HCT116 (cell line): ENCODE measurements at regions not wholly inside any gene's neighbourhood (a gene's known extent, or its start where the extent isn't known, plus 50 kb on each side); places are given as distances from the start of the nearest gene placed in this dataset.

Source experiments
- ATAC-seq: fragments of 200-7000 bp; cut with Tn5 transposase; 2 replicates; pipeline ENCODE4 v1.9.1; 2020; ENCODE audit warnings: mild to moderate bottlenecking, moderate library complexity
- BruUV-seq: library from RNA; stranded (reverse); fragments of 400-500 nt; replicated peaks from 2 replicates; lab custom pipeline; 2021; lab: Mats Ljungman, UMichigan
- CTCF ChIA-PET: fragments of 300-600 bp; sonication (Branson Sonifier 250); formaldehyde crosslinking; loops from one replicate; lab custom pipeline; 2021; ENCODE audit warnings: antibody characterized with exemption; lab: Charles Lee
- POLR2A ChIA-PET: fragments of 300-600, 350-600 bp; sonication (Branson Sonifier 250); formaldehyde crosslinking; loops from one replicate; lab custom pipeline; 2021; ENCODE audit warnings: antibody characterized with exemption; lab: Charles Lee
- RAD21 ChIA-PET, 2 experiments: fragments of 300-600 bp; sonication (Branson Sonifier 250); formaldehyde crosslinking; loops; one replicate each; lab custom pipeline; 2023; ENCODE audit warnings: low total read pairs in 2 of 2; ENCODE audit not compliant: uncharacterized antibody in 2 of 2, unreplicated experiment in 2 of 2, low non-redundant PET in 1 of 2; lab: Charles Lee
- DNase-seq: peaks from one replicate; pipeline ENCODE4 v3.0.0-alpha.2; 2010; ENCODE audit warnings: low read depth, low spot score
- H2AFZ ChIP-seq: fragments of 200-600 bp; shearing (Covaris generic), sonication (generic); 2 replicates; pipeline ENCODE4 v1.6.1; 2017; ENCODE audit warnings: low read depth, mixed run types, mixed read lengths, antibody characterized with exemption, low read length; ENCODE audit not compliant: poor library complexity, severe bottlenecking
- H3K27ac ChIP-seq: 2 replicates; pipeline ENCODE4 v1.5.1; 2012; ENCODE audit warnings: low read depth, low read length
- H3K27me3 ChIP-seq: fragments of 200-600 bp; sonication (generic); 2 replicates; pipeline ENCODE4 v1.6.1; 2016; ENCODE audit warnings: mixed run types, low read length, mixed read lengths; ENCODE audit not compliant: insufficient read depth
- H3K36me3 ChIP-seq, 2 experiments: fragments of 200-500 bp in 1 of 2; fragments of 200-600 bp in 1 of 2; sonication (Bioruptor generic) in 1 of 2; sonication (generic) in 1 of 2; 2 replicates each; pipeline versions ENCODE4 v1.5.1 to v1.6.1; 2014 to 2016; ENCODE audit warnings: low read length in 2 of 2, inconsistent platforms in 1 of 2, mixed read lengths in 1 of 2, mixed run types in 1 of 2; ENCODE audit not compliant: insufficient read depth in 2 of 2, control insufficient read depth in 1 of 2
- H3K4me1 ChIP-seq, 2 experiments: fragments of 200-600 bp in 1 of 2; sonication (generic) in 1 of 2; 2 replicates each; pipeline versions ENCODE4 v1.5.1 to v1.6.1; 2012 to 2017; ENCODE audit warnings: low read length in 2 of 2, inconsistent platforms in 1 of 2, mild to moderate bottlenecking in 1 of 2, mixed read lengths in 1 of 2, mixed run types in 1 of 2, moderate library complexity in 1 of 2; ENCODE audit not compliant: insufficient read depth in 2 of 2, control insufficient read depth in 1 of 2
- H3K4me2 ChIP-seq: fragments of 200-600 bp; sonication (generic); 2 replicates; pipeline ENCODE4 v1.6.1; 2017; ENCODE audit warnings: mixed run types, low read length, mixed read lengths
- H3K4me3 ChIP-seq, 2 experiments: fragments of 200-600 bp in 1 of 2; sonication (generic) in 1 of 2; replicated peaks in 1 of 2; 2 replicates each; pipeline ENCODE4 v1.5.1; 2011 to 2016; ENCODE audit warnings: low read length in 2 of 2, control low read depth in 1 of 2, low read depth in 1 of 2, mild to moderate bottlenecking in 1 of 2, mixed read lengths in 1 of 2, mixed run types in 1 of 2
- H3K79me2 ChIP-seq: fragments of 200-600 bp; sonication (generic); 2 replicates; pipeline ENCODE4 v1.6.1; 2017; ENCODE audit warnings: mild to moderate bottlenecking, mixed run types, low read length, moderate library complexity, mixed read lengths; ENCODE audit not compliant: insufficient read depth
- H3K9ac ChIP-seq: fragments of 200-600 bp; sonication (generic); 2 replicates; pipeline ENCODE4 v1.6.1; 2016; ENCODE audit warnings: low read length, mixed read lengths
- H3K9me2 ChIP-seq: fragments of 200-600 bp; sonication (generic), shearing (Covaris generic); 2 replicates; pipeline ENCODE4 v1.6.1; 2017; ENCODE audit warnings: mixed run types, mild to moderate bottlenecking, moderate library complexity; ENCODE audit not compliant: insufficient read depth
- H3K9me3 ChIP-seq, 2 experiments: fragments of 200-500 bp in 1 of 2; fragments of 200-600 bp in 1 of 2; sonication (Bioruptor generic) in 1 of 2; sonication (generic) in 1 of 2; 2 replicates each; pipeline ENCODE4 v1.6.1; 2014 to 2017; ENCODE audit warnings: low read length in 2 of 2, mixed read lengths in 2 of 2, inconsistent platforms in 1 of 2, low read depth in 1 of 2, mild to moderate bottlenecking in 1 of 2, mixed run types in 1 of 2, moderate library complexity in 1 of 2; ENCODE audit not compliant: control insufficient read depth in 1 of 2, insufficient read depth in 1 of 2
- H4K20me1 ChIP-seq: fragments of 200-600 bp; sonication (generic), shearing (Covaris generic); 2 replicates; pipeline ENCODE4 v1.6.1; 2017; ENCODE audit warnings: mixed run types, mild to moderate bottlenecking, moderate library complexity; ENCODE audit not compliant: insufficient read depth
- CEBPB ChIP-seq: IDR thresholded peaks from 2 replicates; pipeline ENCODE4 v1.6.1; 2012; ENCODE audit warnings: low read depth
- EGR1 ChIP-seq: IDR thresholded peaks from 2 replicates; pipeline ENCODE4 v1.6.1; 2012; ENCODE audit warnings: low read depth
- ELF1 ChIP-seq: IDR thresholded peaks from 2 replicates; pipeline ENCODE4 v1.6.1; 2012; ENCODE audit warnings: low read depth, borderline replicate concordance
- EZH2phosphoT487 ChIP-seq: fragments of 200-600 bp; IDR thresholded peaks from 2 replicates; pipeline ENCODE4 v1.6.1; 2018; ENCODE audit warnings: antibody characterized with exemption, borderline replicate concordance
- FOSL1 ChIP-seq: IDR thresholded peaks from 2 replicates; pipeline ENCODE4 v1.6.1; 2012; ENCODE audit warnings: low read depth
- RAD21 ChIP-seq: IDR thresholded peaks from 2 replicates; pipeline ENCODE4 v1.6.1; 2012; ENCODE audit warnings: low read depth, mild to moderate bottlenecking
- SIN3A ChIP-seq: IDR thresholded peaks from 2 replicates; pipeline ENCODE4 v1.6.1; 2012; ENCODE audit warnings: low read depth
- SP1 ChIP-seq: IDR thresholded peaks from 2 replicates; pipeline ENCODE4 v1.6.1; 2012; ENCODE audit warnings: low read depth
- SRF ChIP-seq: IDR thresholded peaks from 2 replicates; pipeline ENCODE4 v1.6.1; 2012; ENCODE audit warnings: low read depth
- intact Hi-C: fragments of 100-400 bp; cut with micrococcal nuclease; formaldehyde crosslinking; loops from 2 replicates; pipeline ENCODE4 v1.10.0; 2022
- TF ChIP-seq, protein P1 (sequence below): IDR thresholded peaks from 2 replicates; pipeline ENCODE4 v1.6.1; 2011; ENCODE audit warnings: mild to moderate bottlenecking, low read length, moderate library complexity; ENCODE audit not compliant: insufficient replicate concordance; ENCODE audit errors: extremely low read depth

- Histone ChIP-seq H2AFZ (no peak overlapping the region), H3K27ac (no peak overlapping the region), H3K9me3 (no peaks in the 10 kb centered on the region), H3K4me1 (no peaks in the 10 kb centered on the region), H4K20me1 (no peaks in the 10 kb centered on the region), H3K9me2 (no peaks in the 10 kb centered on the region), H3K9ac (no peak overlapping the region), H3K79me2 (no peaks in the 10 kb centered on the region), H3K36me3 (no peaks in the 10 kb centered on the region), H3K4me3 (no peak overlapping the region), H3K4me2 (no peak overlapping the region), H3K27me3 (no peaks in the 10 kb centered on the region)
- POLR2A ChIA-PET = no interaction called here
- RAD21 ChIA-PET = no interaction called here
- TF ChIP-seq FOSL1 = no peak
- ATAC-seq (no peak), DNase-seq (no peak)
- no TSS peak for BruUV-seq
- CTCF ChIA-PET = no interaction called here
- intact Hi-C loops = no loop called here
These were observed 158.1 kb upstream of the ADRA1B start for GRCh38 chr5:159758189-159758588.

DNA sequence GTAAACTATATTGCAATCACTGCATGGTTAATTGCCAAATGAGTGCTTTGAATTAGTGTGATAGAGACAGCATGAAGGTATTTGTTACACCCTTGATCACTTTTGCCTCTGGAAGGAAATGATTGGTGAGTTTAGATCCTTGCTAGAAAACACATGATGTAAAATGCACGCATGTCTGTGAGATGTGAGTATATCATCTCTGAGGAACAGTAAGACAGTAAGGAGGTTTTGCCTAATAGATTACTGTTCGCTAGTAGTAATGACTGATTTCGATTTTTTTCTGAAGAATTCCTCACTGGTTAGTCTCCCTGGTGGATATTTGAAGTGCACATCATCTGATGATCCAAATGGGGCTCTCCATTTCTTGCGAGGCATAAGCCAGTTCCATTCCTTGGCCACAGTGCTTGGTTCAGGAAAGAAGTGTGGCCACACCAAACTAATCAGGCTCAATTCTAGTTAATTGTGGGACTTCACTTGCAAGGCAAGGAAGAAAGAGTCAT is 156.4 kb upstream of the ADRA1B start:
- H3K9ac ChIP-seq = no peak overlapping the region
- no peak overlapping the region for H3K27ac ChIP-seq
- H3K36me3 ChIP-seq = no peaks in the 10 kb centered on the region
- no peak overlapping the region for H2AFZ ChIP-seq
- H3K9me2 ChIP-seq = no peaks in the 10 kb centered on the region
- ChIA-PET CTCF (no interaction called here), POLR2A (no interaction called here), RAD21 (no interaction called here)
- BruUV-seq = no TSS peak
- H3K4me2 ChIP-seq = no peak overlapping the region
- no peaks in the 10 kb centered on the region for H3K79me2 ChIP-seq
- intact Hi-C loops = no loop called here
- H4K20me1 ChIP-seq = no peaks in the 10 kb centered on the region
- H3K4me3 ChIP-seq = no peak overlapping the region
- H3K27me3 ChIP-seq = no peaks in the 10 kb centered on the region
- H3K4me1 ChIP-seq = peaks cover 0 to 6% of the 10 kb centered on the region in 2 experiments; a peak in 1 of 4 replicates
- DNase-seq = no peak
- TF ChIP-seq EZH2phosphoT487 = no peak
- TF ChIP-seq RAD21 = no peak
- TF ChIP-seq CEBPB = no peak
- no peak for TF ChIP-seq SRF
- TF ChIP-seq EGR1 = no peak
- TF ChIP-seq, protein P1, sequence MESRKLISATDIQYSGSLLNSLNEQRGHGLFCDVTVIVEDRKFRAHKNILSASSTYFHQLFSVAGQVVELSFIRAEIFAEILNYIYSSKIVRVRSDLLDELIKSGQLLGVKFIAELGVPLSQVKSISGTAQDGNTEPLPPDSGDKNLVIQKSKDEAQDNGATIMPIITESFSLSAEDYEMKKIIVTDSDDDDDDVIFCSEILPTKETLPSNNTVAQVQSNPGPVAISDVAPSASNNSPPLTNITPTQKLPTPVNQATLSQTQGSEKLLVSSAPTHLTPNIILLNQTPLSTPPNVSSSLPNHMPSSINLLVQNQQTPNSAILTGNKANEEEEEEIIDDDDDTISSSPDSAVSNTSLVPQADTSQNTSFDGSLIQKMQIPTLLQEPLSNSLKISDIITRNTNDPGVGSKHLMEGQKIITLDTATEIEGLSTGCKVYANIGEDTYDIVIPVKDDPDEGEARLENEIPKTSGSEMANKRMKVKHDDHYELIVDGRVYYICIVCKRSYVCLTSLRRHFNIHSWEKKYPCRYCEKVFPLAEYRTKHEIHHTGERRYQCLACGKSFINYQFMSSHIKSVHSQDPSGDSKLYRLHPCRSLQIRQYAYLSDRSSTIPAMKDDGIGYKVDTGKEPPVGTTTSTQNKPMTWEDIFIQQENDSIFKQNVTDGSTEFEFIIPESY = no peak
- no peak for TF ChIP-seq ELF1
- no peak for TF ChIP-seq SP1
- TF ChIP-seq SIN3A = no peak
- H3K9me3 ChIP-seq = no peaks in the 10 kb centered on the region
- no peak for ATAC-seq
